H1 (cell line): ENCODE measurements at regions not wholly inside any gene's neighbourhood (a gene's known extent, or its start where the extent isn't known, plus 50 kb on each side); places are given as distances from the start of the nearest gene placed in this dataset.

ENCODE experiments used
- CTCF ChIA-PET: fragments of 300-600 bp; sonication (Branson Sonifier 250); formaldehyde crosslinking; loops from one replicate; lab custom pipeline; 2021; ENCODE audit not compliant: partially characterized antibody; lab: Charles Lee
- POLR2A ChIA-PET: fragments of 300-600 bp; sonication (Branson Sonifier 250); formaldehyde crosslinking; loops from one replicate; lab custom pipeline; 2021; ENCODE audit warnings: inconsistent platforms; ENCODE audit not compliant: partially characterized antibody; lab: Charles Lee
- DNase-seq, 2 experiments: peaks; one replicate each; pipeline versions ENCODE4 v3.0.0 to v3.0.0-alpha.2; 2010 to 2022; ENCODE audit warnings: low spot score in 2 of 2, low read depth in 1 of 2, mixed read lengths in 1 of 2
- FAIRE-seq: peaks from 2 replicates; lab custom pipeline; 2011; peaks lifted over from hg19 to GRCh38; lab: Jason Lieb, UNC
- H2AFZ ChIP-seq: 2 replicates; pipeline ENCODE4 v1.8.1; 2012; ENCODE audit warnings: low read length, inconsistent platforms
- H2AK5ac ChIP-seq: 2 replicates; pipeline ENCODE4 v1.6.1; 2013; ENCODE audit warnings: low read depth, low read length
- H2BK120ac ChIP-seq: replicated peaks from 2 replicates; pipeline ENCODE3; 2013; ENCODE audit warnings: low read depth, low read length, inconsistent platforms
- H2BK12ac ChIP-seq: 2 replicates; pipeline ENCODE4 v1.6.1; 2013; ENCODE audit warnings: low read depth, low read length
- H2BK15ac ChIP-seq: 2 replicates; pipeline ENCODE4 v1.6.1; 2013; ENCODE audit warnings: low read length
- H2BK20ac ChIP-seq: 2 replicates; pipeline ENCODE4 v1.6.1; 2013; ENCODE audit warnings: low read length
- H2BK5ac ChIP-seq: 2 replicates; pipeline ENCODE4 v1.6.1; 2013; ENCODE audit warnings: low read depth, low read length
- H3K14ac ChIP-seq: 2 replicates; pipeline ENCODE4 v1.6.1; 2013; ENCODE audit warnings: inconsistent platforms; ENCODE audit not compliant: insufficient read length
- H3K18ac ChIP-seq: 2 replicates; pipeline ENCODE4 v1.6.1; 2013; ENCODE audit warnings: low read length; ENCODE audit errors: extremely low read depth
- H3K23ac ChIP-seq: 2 replicates; pipeline ENCODE4 v1.6.1; 2013; ENCODE audit warnings: inconsistent platforms; ENCODE audit not compliant: insufficient read length
- H3K23me2 ChIP-seq: 2 replicates; pipeline ENCODE4 v1.6.1; 2013; ENCODE audit warnings: low read depth, low read length
- H3K27ac ChIP-seq: 2 replicates; pipeline ENCODE4 v1.6.1; 2011; ENCODE audit warnings: low read depth, low read length, inconsistent platforms
- H3K27me3 ChIP-seq, 4 experiments: replicated peaks in 1 of 4; 1 replicate in 1 of 4; 2 replicates in 3 of 4; pipeline versions ENCODE4 v1.6.1 to v1.8.1; 2011 to 2013; ENCODE audit warnings: low read length in 3 of 4, mild to moderate bottlenecking in 3 of 4, inconsistent platforms in 2 of 4, mixed read lengths in 2 of 4, moderate library complexity in 1 of 4; ENCODE audit not compliant: control insufficient read depth in 3 of 4, insufficient read depth in 3 of 4; ENCODE audit errors: extremely low read depth in 1 of 4
- H3K36me3 ChIP-seq, 4 experiments: 2 replicates each; pipeline versions ENCODE4 v1.6.1 to v1.8.1; 2011 to 2013; ENCODE audit warnings: mild to moderate bottlenecking in 4 of 4, low read length in 3 of 4, moderate library complexity in 2 of 4, control low read depth in 1 of 4, inconsistent platforms in 1 of 4; ENCODE audit not compliant: insufficient read depth in 4 of 4, control insufficient read depth in 2 of 4
- H3K4ac ChIP-seq: replicated peaks from 2 replicates; pipeline ENCODE3; 2013; ENCODE audit warnings: low read length, low read depth, mixed read lengths, inconsistent platforms; ENCODE audit not compliant: insufficient read length
- H3K4me1 ChIP-seq, 4 experiments: replicated peaks in 1 of 4; 1 replicate in 1 of 4; 2 replicates in 3 of 4; pipeline versions ENCODE4 v1.6.1 to v1.8.1; 2011 to 2013; ENCODE audit warnings: low read length in 3 of 4, inconsistent platforms in 2 of 4, mixed read lengths in 1 of 4; ENCODE audit not compliant: insufficient read depth in 4 of 4, control insufficient read depth in 3 of 4
- H3K4me2 ChIP-seq, 2 experiments: 2 replicates each; pipeline versions ENCODE4 v1.6.1 to v1.8.1; 2011 to 2013; ENCODE audit warnings: low read depth in 2 of 2, low read length in 2 of 2, control low read depth in 1 of 2, inconsistent platforms in 1 of 2, mild to moderate bottlenecking in 1 of 2; ENCODE audit not compliant: insufficient read depth in 1 of 2
- H3K4me3 ChIP-seq, 4 experiments: fragments of 200-600, 300-600 bp in 1 of 4; sonication (generic), shearing (Covaris generic), sonication (Bioruptor Twin) in 1 of 4; 2 replicates each; pipeline versions ENCODE4 v1.5.1 to v1.8.1; 2011 to 2016; ENCODE audit warnings: low read length in 4 of 4, low read depth in 3 of 4, control low read depth in 2 of 4, inconsistent platforms in 2 of 4, mild to moderate bottlenecking in 2 of 4, mixed read lengths in 1 of 4, moderate library complexity in 1 of 4; ENCODE audit not compliant: insufficient read depth in 2 of 4; ENCODE audit errors: extremely low read depth in 1 of 4
- H3K56ac ChIP-seq: replicated peaks from 2 replicates; pipeline ENCODE3; 2013; ENCODE audit warnings: low read depth, mild to moderate bottlenecking, mixed read lengths, low read length, inconsistent platforms; ENCODE audit not compliant: insufficient read length
- H3K79me1 ChIP-seq: 2 replicates; pipeline ENCODE4 v1.6.1; 2013; ENCODE audit warnings: low read depth, low read length, control low read depth
- H3K79me2 ChIP-seq, 2 experiments: 2 replicates each; pipeline versions ENCODE4 v1.6.1 to v1.8.1; 2012 to 2013; ENCODE audit warnings: low read length in 2 of 2, mild to moderate bottlenecking in 2 of 2, inconsistent platforms in 1 of 2; ENCODE audit not compliant: insufficient read depth in 2 of 2, control insufficient read depth in 1 of 2
- H3K9ac ChIP-seq, 4 experiments: replicated peaks in 1 of 4; 1 replicate in 1 of 4; 2 replicates in 3 of 4; pipeline versions ENCODE4 v1.6.1 to v1.8.1; 2011 to 2013; ENCODE audit warnings: low read depth in 3 of 4, low read length in 3 of 4, control low read depth in 2 of 4, mild to moderate bottlenecking in 2 of 4, moderate library complexity in 2 of 4, inconsistent platforms in 1 of 4; ENCODE audit errors: extremely low read depth in 1 of 4
- H3K9me3 ChIP-seq, 2 experiments: 2 replicates each; pipeline versions ENCODE4 v1.6.1 to v1.8.1; 2012 to 2013; ENCODE audit warnings: mild to moderate bottlenecking in 2 of 2, moderate library complexity in 2 of 2, control low read depth in 1 of 2, inconsistent platforms in 1 of 2, low read depth in 1 of 2, low read length in 1 of 2, mixed read lengths in 1 of 2; ENCODE audit not compliant: insufficient read depth in 2 of 2
- H4K20me1 ChIP-seq, 2 experiments: replicated peaks in 1 of 2; 2 replicates each; pipeline versions ENCODE3 to v1.8.1; 2011 to 2013; ENCODE audit warnings: inconsistent platforms in 2 of 2, low read length in 2 of 2, mild to moderate bottlenecking in 1 of 2; ENCODE audit not compliant: insufficient read depth in 2 of 2, control insufficient read depth in 1 of 2
- H4K5ac ChIP-seq: 2 replicates; pipeline ENCODE4 v1.6.1; 2013; ENCODE audit warnings: low read length, low read depth, mixed read lengths, inconsistent platforms; ENCODE audit not compliant: insufficient read length
- H4K8ac ChIP-seq: 2 replicates; pipeline ENCODE4 v1.8.0; 2013; ENCODE audit warnings: mild to moderate bottlenecking, moderate library complexity, low read length, inconsistent platforms; ENCODE audit not compliant: insufficient read depth; ENCODE audit errors: extremely low read depth
- H4K91ac ChIP-seq: replicated peaks from 2 replicates; pipeline ENCODE3; 2013; ENCODE audit warnings: low read length, mixed read lengths, inconsistent platforms; ENCODE audit not compliant: insufficient read length
- CHD1 ChIP-seq: IDR thresholded peaks from 2 replicates; pipeline ENCODE4 v1.6.1; 2012; ENCODE audit warnings: low read depth, low read length, improper control_type of control experiment
- GABPA ChIP-seq: IDR thresholded peaks from 2 replicates; pipeline ENCODE4 v1.6.1; 2011; ENCODE audit warnings: mild to moderate bottlenecking, low read length, moderate library complexity, borderline replicate concordance; ENCODE audit not compliant: insufficient read depth
- KDM5A ChIP-seq: fragments of 200-600 bp; IDR thresholded peaks from 2 replicates; pipeline ENCODE4 v1.7.1; 2012; ENCODE audit warnings: mild to moderate bottlenecking, low read length, inconsistent platforms, mixed read lengths
- MAX ChIP-seq: IDR thresholded peaks from 2 replicates; pipeline ENCODE4 v1.6.1; 2012; ENCODE audit warnings: inconsistent platforms
- PHF8 ChIP-seq: fragments of 200-600 bp; sonication (generic); conservative IDR thresholded peaks from 2 replicates; pipeline ENCODE4 v1.7.1; 2012; ENCODE audit warnings: low read depth, mild to moderate bottlenecking, inconsistent platforms, low read length, moderate library complexity
- SIX5 ChIP-seq: IDR thresholded peaks from 2 replicates; pipeline ENCODE4 v1.6.1; 2011; ENCODE audit warnings: mild to moderate bottlenecking, low read depth, low read length
- SP2 ChIP-seq: IDR thresholded peaks from 2 replicates; pipeline ENCODE4 v1.6.1; 2012; ENCODE audit warnings: mild to moderate bottlenecking, low read length, inconsistent platforms
- TAF7 ChIP-seq: optimal IDR thresholded peaks from 2 replicates; pipeline ENCODE3; 2011; ENCODE audit warnings: low read depth, mild to moderate bottlenecking, inconsistent platforms, low read length, moderate library complexity, borderline replicate concordance
- USF2 ChIP-seq: IDR thresholded peaks from 2 replicates; pipeline ENCODE4 v1.6.1; 2011; ENCODE audit warnings: low read length, improper control_type of control experiment
- YY1 ChIP-seq: IDR thresholded peaks from 2 replicates; pipeline ENCODE4 v1.6.1; 2011; ENCODE audit warnings: low read depth, mild to moderate bottlenecking, low read length
- WGBS, 2 experiments: shearing (Covaris generic) in 1 of 2; methylation state at CpG; one replicate each; pipeline versions ENCODE4 v1.1.6 to v1.1.7; 2013 to 2015; ENCODE audit warnings: low lambda C conversion rate in 2 of 2, mixed read lengths in 2 of 2, inconsistent platforms in 1 of 2, low coverage in 1 of 2, missing lambda C conversion rate in 1 of 2; ENCODE audit not compliant: insufficient replicate concordance in 2 of 2, insufficient coverage in 1 of 2, insufficient read length in 1 of 2; ENCODE audit errors: extremely low coverage in 1 of 2, missing lambda C conversion rate in 1 of 2; 5-methylcytosine and 5-hydroxymethylcytosine counted together

GRCh38 chr18:25929787-25930186 lies 160.6 kb downstream of the SS18 start:
- Histone ChIP-seq H3K4me2 (no peak overlapping the region), H3K79me1 (no peaks in the 10 kb centered on the region), H3K9ac (no peak overlapping the region), H4K8ac (no peak overlapping the region), H2BK120ac (no peak overlapping the region), H3K14ac (no peak overlapping the region), H3K27me3 (no peaks in the 10 kb centered on the region), H3K27ac (no peak overlapping the region), H3K4me3 (no peak overlapping the region), H3K79me2 (no peaks in the 10 kb centered on the region), H2AK5ac (no peak overlapping the region), H3K23ac (no peak overlapping the region), H4K20me1 (no peaks in the 10 kb centered on the region), H3K36me3 (no peaks in the 10 kb centered on the region), H2BK20ac (no peak overlapping the region), H4K91ac (no peak overlapping the region), H3K18ac (no peak overlapping the region), H2BK5ac (no peak overlapping the region), H3K4me1 (no peaks in the 10 kb centered on the region), H2AFZ (peak overlapping the region; percentile 65; the same call in 1 of the 2 replicates), H4K5ac (no peak overlapping the region), H2BK15ac (no peak overlapping the region), H2BK12ac (no peak overlapping the region), H3K9me3 (no peaks in the 10 kb centered on the region), H3K4ac (no peak overlapping the region), H3K23me2 (no peaks in the 10 kb centered on the region), H3K56ac (no peak overlapping the region)
- no peak for DNase-seq
- 94% methylated on average over 2 of the region's 2 CpGs; no CpG with 5 or more reads in 1 of the 2 experiments for WGBS, 2 experiments
- TF ChIP-seq SIX5 (no peak), GABPA (no peak), PHF8 (no peak), SP2 (no peak), YY1 (no peak), TAF7 (no peak), CHD1 (no peak), MAX (no peak), USF2 (no peak), KDM5A (no peak)
- POLR2A ChIA-PET = interaction anchor here (0.6 kb wide), 1 partner anchor 620 kb away, joined by 3 read pairs; no protein-coding TSS in a partner anchor
- FAIRE-seq = no peak
- CTCF ChIA-PET = no interaction called here
